ENCODE measurements at regions not wholly inside any gene's neighbourhood (a gene's known extent, or its start where the extent isn't known, plus 50 kb on each side); places are given as distances from the start of the nearest gene placed in this dataset.
A peak's percentile ranks its signal among the peaks of the same experiment; 100 is the strongest.
"Not testable (repeated sequence)": the region's sequence is repeated elsewhere in the genome, so short reads cannot be mapped to it uniquely, and the experiment has no call there.

DNA sequence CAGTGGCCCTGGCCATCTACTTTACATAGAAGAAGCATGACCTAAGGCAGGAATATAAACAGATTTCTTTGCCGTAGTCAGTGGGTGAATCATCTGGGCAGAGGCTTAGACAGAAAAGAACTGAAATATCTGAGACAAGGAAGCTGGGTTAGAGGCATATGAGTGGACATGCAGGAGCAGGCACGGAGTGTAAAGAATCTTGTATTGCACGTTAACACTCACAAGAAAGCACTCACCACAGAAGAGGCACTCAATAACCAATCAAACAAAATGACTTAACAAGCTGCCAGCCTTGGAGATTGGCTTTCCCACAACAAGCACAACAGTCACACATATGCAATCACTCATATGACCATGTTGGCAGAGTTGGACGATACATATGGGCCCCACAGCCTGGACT, 364.9 kb downstream of the FOXD4L5 start:
- peak; percentile 84 for DNase-seq (ENCODE audit: low read depth)
- not testable (repeated sequence) for H3K27me3 ChIP-seq (ENCODE audit: control insufficient read depth, insufficient read depth, low read length); FAIRE-seq; H3K4me3 ChIP-seq (ENCODE audit: low read depth, low read length); H3K36me3 ChIP-seq (ENCODE audit: control insufficient read depth, insufficient read depth, low read length)

DNA sequence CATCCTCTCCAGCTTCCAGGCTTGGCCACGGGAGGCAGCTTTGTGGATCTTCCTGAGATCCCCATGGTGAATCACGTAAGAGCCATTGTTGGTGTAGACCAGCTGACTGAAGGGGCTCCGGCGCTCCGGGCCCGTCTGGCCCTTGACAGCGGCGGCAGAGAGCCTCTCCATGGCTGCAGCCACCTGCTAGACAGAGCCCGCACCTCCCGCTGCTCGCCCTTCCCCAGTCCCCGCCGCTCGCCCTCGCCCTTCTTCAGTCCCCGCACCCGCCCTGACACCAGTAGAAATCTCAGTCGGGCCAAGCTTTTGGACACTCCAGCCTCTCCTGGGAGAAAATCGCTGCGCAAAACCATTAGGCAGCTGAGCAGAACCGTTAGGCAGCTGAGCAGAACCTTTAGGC, 396.4 kb downstream of the FOXD4L5 start:
- not testable (repeated sequence) for H3K27me3 ChIP-seq (ENCODE audit: control insufficient read depth, insufficient read depth, low read length); FAIRE-seq; H3K36me3 ChIP-seq (ENCODE audit: control insufficient read depth, insufficient read depth, low read length)

DNA sequence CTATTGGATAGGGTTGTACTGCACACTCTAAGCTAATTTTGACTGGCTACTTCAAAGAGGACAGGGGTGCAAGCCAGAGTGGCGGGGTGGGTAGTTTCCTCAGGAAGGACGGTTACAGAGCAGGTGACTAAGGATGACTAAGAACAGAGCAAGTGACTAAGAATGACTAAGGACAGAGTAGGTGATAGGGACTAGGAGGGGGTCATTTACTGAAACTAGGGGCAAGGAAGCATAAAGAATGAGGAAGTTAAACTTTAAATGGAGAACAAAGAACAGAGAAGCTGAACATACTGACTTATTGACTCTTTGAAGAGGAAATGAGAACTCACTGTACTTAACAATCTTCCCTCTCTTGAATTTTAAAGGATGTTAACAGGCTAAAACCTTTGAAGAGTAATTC, 414.4 kb downstream of the FOXD4L5 start:
- not testable (repeated sequence) for H3K36me3 ChIP-seq (ENCODE audit: control insufficient read depth, insufficient read depth, low read length); H3K4me3 ChIP-seq (ENCODE audit: low read depth, low read length); H3K27me3 ChIP-seq (ENCODE audit: control insufficient read depth, insufficient read depth, low read length); FAIRE-seq
- peak; percentile 76 for DNase-seq (ENCODE audit: low read depth)

More for the DNA sequence above, 396.4 kb downstream of the FOXD4L5 start:
- H3K4me3 ChIP-seq (ENCODE audit: low read depth, low read length); DNase-seq (ENCODE audit: low read depth): not testable (repeated sequence)
